ENCODE measurements at regions not wholly inside any gene's neighbourhood (a gene's known extent, or its start where the extent isn't known, plus 50 kb on each side); places are given as distances from the start of the nearest gene placed in this dataset.

GRCh38 chr15:88992216-88992615, 79.0 kb upstream of the MFGE8 start:
- Histone ChIP-seq H3K9me3 (no peaks in the 10 kb centered on the region), H3K27me3 (no peaks in the 10 kb centered on the region), H3K4me3 (no peak overlapping the region), H3K27ac (no peak overlapping the region), H3K4me1 (no peaks in the 10 kb centered on the region), H3K36me3 (no peaks in the 10 kb centered on the region)
- DNase-seq (no peak), ATAC-seq (no peak)
- no peak for TF ChIP-seq CTCF (IDR thresholded peaks at IDR 0.05)
- intact Hi-C loops (cut with DNase I) = no loop called here
- WGBS, 2 donors = 95% methylated on average over 3 of the region's 3 CpGs

GRCh38 chr15:88992912-88993376, 79.8 kb upstream of the MFGE8 start:
- H3K27ac ChIP-seq = no peak overlapping the region
- no peaks in the 10 kb centered on the region for H3K36me3 ChIP-seq
- ATAC-seq (no peak), DNase-seq (no peak)
- WGBS, 2 donors = 78 to 85% methylated on average over 7 of the region's 7 CpGs
- intact Hi-C loops (cut with DNase I) = no loop called here
- H3K9me3 ChIP-seq = no peaks in the 10 kb centered on the region
- TF ChIP-seq CTCF (IDR thresholded peaks at IDR 0.05) = no peak
- no peaks in the 10 kb centered on the region for H3K27me3 ChIP-seq
- no peaks in the 10 kb centered on the region for H3K4me1 ChIP-seq
- H3K4me3 ChIP-seq = no peak overlapping the region

DNA sequence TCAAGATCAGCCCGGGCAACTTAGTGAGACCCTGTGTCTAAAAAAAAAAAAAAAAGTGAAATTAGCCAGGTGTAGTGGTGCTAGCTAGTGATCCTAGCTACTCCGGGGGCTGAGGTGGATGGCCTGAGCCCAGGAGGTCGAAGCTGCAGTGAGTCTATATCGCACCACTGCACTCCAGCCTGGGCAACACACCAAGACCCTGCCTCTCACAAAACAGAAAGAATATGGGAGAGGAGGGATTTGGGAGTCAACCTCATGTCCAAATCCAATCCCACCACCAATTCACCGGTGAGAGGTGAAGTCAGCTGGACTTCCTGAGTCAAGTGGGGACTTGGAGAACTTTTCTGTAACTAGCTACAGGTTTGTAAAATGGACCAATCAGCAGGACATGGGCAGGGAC, 80.5 kb upstream of the MFGE8 start:
- 93 to 95% methylated on average over 5 of the region's 5 CpGs for WGBS, 2 donors
- Histone ChIP-seq H3K27ac (no peak overlapping the region), H3K27me3 (no peaks in the 10 kb centered on the region), H3K4me1 (no peaks in the 10 kb centered on the region), H3K36me3 (no peaks in the 10 kb centered on the region), H3K9me3 (no peaks in the 10 kb centered on the region), H3K4me3 (no peak overlapping the region)
- TF ChIP-seq CTCF (IDR thresholded peaks at IDR 0.05) = no peak
- no peak for ATAC-seq
- intact Hi-C loops (cut with DNase I) = no loop called here
- DNase-seq = no peak

GRCh38 chr15:88994286-88994685, 81.1 kb upstream of the MFGE8 start:
- H3K4me3 ChIP-seq = no peak overlapping the region
- H3K36me3 ChIP-seq = no peaks in the 10 kb centered on the region
- ATAC-seq = no peak
- no peak overlapping the region for H3K27ac ChIP-seq
- no peaks in the 10 kb centered on the region for H3K4me1 ChIP-seq
- no peak for TF ChIP-seq CTCF (IDR thresholded peaks at IDR 0.05)
- H3K9me3 ChIP-seq = no peaks in the 10 kb centered on the region
- no peaks in the 10 kb centered on the region for H3K27me3 ChIP-seq
- intact Hi-C loops (cut with DNase I) = no loop called here
- WGBS, 2 donors = 90 to 95% methylated on average over 1 of the region's 1 CpG
- DNase-seq = no peak

GRCh38 chr15:88995449-88995848, 82.3 kb upstream of the MFGE8 start:
- DNase-seq (no peak), ATAC-seq (no peak)
- 69 to 70% methylated on average over 3 of the region's 3 CpGs for WGBS, 2 donors
- H3K27ac ChIP-seq = no peak overlapping the region
- intact Hi-C loops (cut with DNase I) = no loop called here
- no peaks in the 10 kb centered on the region for H3K9me3 ChIP-seq
- no peaks in the 10 kb centered on the region for H3K4me1 ChIP-seq
- H3K36me3 ChIP-seq = no peaks in the 10 kb centered on the region
- no peak for TF ChIP-seq CTCF (IDR thresholded peaks at IDR 0.05)
- H3K27me3 ChIP-seq = no peaks in the 10 kb centered on the region
- no peak overlapping the region for H3K4me3 ChIP-seq

Measured in heart right ventricle (tissue), 16 donors.